22Rv1 (cell line): ENCODE measurements at regions not wholly inside any gene's neighbourhood (a gene's known extent, or its start where the extent isn't known, plus 50 kb on each side); places are given as distances from the start of the nearest gene placed in this dataset.

ENCODE experiments used
- H3K27ac ChIP-seq: fragments of 450-650 bp; 2 replicates; pipeline ENCODE4 v1.5.1; 2017
- CTCF ChIP-seq: fragments of 450-650 bp; IDR thresholded peaks from 2 replicates; pipeline ENCODE4 v1.5.1; 2017; ENCODE audit warnings: mild to moderate bottlenecking
- ZFX ChIP-seq: fragments of 450-650 bp; IDR thresholded peaks from 2 replicates; pipeline ENCODE4 v1.6.1; 2017; ENCODE audit warnings: antibody characterized with exemption, borderline replicate concordance

- TF ChIP-seq ZFX: no peak
- no peak for TF ChIP-seq CTCF
Observed at GRCh38 chr2:63772061-63772460, 69.6 kb upstream of the UGP2 start.

GRCh38 chr2:63775191-63775590 is 66.5 kb upstream of the UGP2 start:
- TF ChIP-seq CTCF: no peak
- no peak overlapping the region for H3K27ac ChIP-seq

More at GRCh38 chr2:63772061-63772460, 69.6 kb upstream of the UGP2 start:
- H3K27ac ChIP-seq: no peak overlapping the region

GRCh38 chr2:63776382-63776781 is 65.3 kb upstream of the UGP2 start:
- H3K27ac ChIP-seq: no peak overlapping the region
- no peak for TF ChIP-seq ZFX
- TF ChIP-seq CTCF: no peak

- no peak overlapping the region for H3K27ac ChIP-seq
- TF ChIP-seq CTCF: no peak
- TF ChIP-seq ZFX: no peak
Observed at GRCh38 chr2:63777816-63778215, 63.9 kb upstream of the UGP2 start.

GRCh38 chr2:63778391-63778790 is 63.3 kb upstream of the UGP2 start:
- TF ChIP-seq CTCF: no peak
- no peak for TF ChIP-seq ZFX

GRCh38 chr2:63780518-63781155 is 61.1 kb upstream of the UGP2 start:
- no peak for TF ChIP-seq ZFX
- no peak for TF ChIP-seq CTCF
- H3K27ac ChIP-seq: no peak overlapping the region

More at GRCh38 chr2:63778391-63778790, 63.3 kb upstream of the UGP2 start:
- no peak overlapping the region for H3K27ac ChIP-seq

GRCh38 chr2:63784461-63784860 is 57.2 kb upstream of the UGP2 start:
- H3K27ac ChIP-seq: no peak overlapping the region
- TF ChIP-seq ZFX (no peak), CTCF (no peak)
